ENCODE measurements at regions not wholly inside any gene's neighbourhood (a gene's known extent, or its start where the extent isn't known, plus 50 kb on each side); places are given as distances from the start of the nearest gene placed in this dataset.
"Not testable (repeated sequence)": the region's sequence is repeated elsewhere in the genome, so short reads cannot be mapped to it uniquely, and the experiment has no call there.

DNA sequence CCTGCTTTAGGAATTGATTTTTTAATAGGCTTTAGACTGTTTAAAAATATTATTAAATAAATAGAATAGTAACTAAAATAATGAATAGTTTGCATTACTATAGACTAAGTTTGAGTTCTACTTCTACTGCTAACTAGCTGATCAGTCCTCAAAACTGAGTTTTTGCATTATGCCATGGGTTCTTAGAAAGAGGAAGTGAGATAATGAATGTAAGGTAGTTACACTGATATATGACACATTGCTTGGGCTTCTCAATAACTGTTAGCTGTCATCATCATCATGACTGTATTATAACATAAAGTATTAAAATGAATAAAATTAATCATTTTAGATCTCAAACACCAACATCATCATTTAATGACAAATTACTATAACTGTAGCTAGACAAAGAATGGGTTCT, 949.7 kb downstream of the TRHDE start:
- DNase-seq = no peak

DNA sequence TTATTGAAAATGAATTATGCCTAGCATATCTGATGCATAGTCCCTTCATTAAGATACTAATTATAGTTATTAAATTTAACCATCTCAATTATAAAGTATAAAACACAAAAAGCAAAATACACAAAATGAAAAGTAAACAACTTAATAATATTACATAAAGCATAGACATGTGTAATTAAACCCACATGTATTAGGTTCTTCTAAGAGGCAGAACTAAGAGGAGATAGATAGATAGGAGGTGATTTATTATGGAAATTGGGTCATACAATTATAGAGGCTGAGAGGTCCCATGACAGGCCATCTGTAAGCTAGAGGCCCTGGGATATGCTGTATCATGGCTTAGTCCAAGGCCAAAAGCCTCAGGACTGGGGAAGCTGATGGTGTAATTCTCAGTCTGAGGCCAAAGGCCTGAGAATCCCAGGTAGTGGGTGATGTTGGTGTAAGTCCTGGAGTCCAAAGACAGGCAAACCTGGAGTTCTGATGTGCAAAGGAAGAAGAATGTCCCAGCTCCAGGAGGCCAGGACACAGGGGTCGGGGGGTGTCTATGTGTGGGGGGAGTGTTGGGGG, 953.3 kb downstream of the TRHDE start:
- no peak for DNase-seq

DNA sequence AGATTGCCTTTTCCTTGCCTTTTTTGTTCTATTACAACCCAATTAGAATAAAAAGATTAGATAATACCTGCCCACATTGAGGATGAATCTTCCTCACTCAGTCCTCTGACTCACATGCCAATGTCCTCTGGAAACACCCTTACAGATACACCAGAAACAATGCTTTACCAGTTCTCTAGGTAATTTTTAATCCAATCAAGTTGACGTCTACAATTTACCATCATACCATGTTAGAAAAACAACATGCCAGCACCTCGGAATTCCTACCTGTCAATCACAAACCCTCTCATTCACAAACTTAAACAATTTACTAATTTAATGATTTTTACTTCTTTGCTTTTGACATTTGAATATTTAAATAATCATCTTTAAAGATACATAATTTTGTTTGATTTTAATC, 953.8 kb downstream of the TRHDE start:
- no peak for DNase-seq

DNA sequence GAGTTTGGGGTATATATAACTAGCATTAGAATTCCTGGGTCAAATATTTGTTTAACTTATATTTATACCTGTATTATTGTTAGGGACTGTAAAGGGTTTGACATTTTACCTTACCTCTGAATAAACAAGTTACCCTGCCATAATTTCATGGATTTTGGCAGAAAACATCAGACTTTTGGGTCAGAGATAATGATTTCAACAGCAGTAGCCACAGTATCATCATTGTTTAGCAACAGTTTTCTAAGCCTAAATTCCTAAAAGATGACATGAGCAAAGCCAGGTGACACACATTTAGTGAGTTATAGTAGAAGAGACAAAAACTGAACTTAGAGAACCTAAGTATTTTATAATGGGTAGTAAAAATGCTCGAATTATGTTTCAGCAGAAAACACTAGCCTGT, 954.4 kb downstream of the TRHDE start:
- no peak for DNase-seq

- not testable (repeated sequence) for DNase-seq
Measured at GRCh38 chr12:73228828-73229227, 956.7 kb downstream of the TRHDE start.

DNA sequence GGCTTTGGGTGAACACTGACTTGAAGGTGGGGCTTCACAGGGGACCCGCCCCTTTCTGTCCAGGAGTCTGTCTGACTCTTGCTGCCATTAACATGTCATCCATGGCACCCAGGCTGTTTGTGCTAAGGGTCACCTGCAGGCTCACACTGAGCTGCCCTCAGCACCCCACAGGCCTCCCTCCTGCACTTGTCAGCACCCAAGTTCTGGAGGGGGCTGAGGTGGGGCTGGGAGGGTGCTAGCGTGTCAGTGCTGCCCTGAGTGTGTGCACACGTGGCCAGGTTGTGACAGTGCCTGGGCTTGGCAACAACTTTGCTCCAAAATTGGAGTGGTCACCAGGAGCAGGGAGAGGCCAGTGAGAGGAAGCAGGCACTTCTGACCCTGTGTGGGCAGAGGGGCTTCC, 963.2 kb downstream of the TRHDE start:
- DNase-seq = no peak

GRCh38 chr12:73240110-73240509, 967.9 kb downstream of the TRHDE start:
- DNase-seq = no peak

DNA sequence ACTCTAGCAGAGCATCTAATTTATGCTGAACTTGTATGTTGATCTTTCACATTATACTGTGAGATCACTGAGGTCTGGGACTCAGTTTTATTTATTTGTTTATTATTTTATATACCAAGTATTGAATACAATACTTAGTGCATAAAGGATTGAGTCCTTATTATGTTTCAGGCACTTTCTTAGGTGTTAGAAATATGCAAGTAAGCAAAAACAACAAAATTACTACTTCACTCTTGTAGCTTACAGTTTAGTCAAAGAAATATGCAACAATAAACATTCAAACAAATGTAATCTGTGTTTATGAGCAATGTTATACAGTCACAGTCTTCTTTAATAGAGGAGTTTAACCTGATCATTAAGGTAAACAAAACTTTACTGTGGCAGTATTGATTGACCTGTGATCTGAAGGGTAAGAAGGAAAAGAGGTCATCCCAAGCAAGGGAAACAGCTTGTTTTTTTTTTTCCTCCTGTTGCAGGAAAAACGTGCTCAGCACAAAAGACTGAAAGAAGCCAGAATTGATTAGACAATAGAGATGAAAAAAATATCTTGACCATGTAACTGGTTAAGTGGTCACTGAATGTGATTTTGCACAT, 990.7 kb downstream of the TRHDE start:
- DNase-seq = no peak

DNA sequence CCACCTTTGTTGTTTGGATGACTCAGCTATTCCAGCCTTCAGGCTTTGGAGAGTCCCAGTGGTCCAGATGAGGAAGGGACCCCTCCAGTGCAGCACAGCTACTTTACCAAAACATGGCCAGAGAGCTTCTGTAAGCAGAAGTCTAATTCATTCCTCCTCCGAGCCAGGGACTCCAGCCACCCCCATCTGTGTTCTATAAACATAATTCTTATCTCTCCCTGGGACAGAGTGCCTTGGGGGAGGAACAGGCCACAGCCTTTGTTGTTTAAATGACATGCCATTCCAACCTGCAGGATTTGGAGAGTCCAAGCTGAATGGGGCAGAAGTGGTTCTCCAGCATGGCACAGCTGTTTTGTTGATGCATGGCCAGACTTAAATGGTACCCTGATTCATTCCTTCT, 994.0 kb downstream of the TRHDE start:
- DNase-seq = no peak

GRCh38 chr12:73274976-73275375, 1002.8 kb downstream of the TRHDE start:
- no peak for DNase-seq

DNA sequence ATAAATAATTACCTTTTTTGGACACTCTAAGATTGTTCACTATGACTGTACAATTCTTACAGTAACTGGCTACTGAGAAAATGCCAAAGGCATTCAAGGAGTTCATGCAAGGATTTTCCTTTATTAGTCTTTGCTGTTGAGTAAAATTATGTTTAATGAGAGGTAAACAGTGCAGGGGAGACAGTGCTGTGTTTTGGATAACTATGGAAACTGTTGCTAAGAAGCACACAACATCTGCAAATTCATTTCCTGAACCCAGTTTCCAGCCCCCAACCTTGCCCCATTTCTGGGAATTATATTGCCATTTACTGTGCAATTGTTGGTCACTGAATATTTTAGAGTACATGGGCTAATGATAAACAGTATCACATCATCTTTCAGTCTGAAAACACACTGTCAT, 1005.8 kb downstream of the TRHDE start:
- no peak for DNase-seq

DNA sequence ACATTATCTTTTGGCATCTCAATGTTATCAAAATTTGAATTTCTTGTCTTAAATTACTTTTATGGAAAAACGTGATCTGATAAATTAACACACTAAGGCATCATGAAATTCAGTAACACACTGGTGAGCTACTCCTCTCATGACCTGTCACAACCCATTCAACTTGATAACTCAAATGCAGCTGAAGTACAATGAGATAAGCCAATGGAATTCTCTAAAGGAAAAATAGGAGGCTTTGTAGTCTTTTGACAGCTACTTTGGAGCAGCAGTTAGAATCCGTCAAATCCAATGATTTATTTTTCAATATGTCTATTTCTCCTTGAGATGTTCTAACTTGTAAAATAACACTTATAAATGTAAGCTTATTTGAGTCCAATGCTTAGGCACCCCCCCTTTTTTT, 1029.4 kb downstream of the TRHDE start:
- no peak for DNase-seq

DNA sequence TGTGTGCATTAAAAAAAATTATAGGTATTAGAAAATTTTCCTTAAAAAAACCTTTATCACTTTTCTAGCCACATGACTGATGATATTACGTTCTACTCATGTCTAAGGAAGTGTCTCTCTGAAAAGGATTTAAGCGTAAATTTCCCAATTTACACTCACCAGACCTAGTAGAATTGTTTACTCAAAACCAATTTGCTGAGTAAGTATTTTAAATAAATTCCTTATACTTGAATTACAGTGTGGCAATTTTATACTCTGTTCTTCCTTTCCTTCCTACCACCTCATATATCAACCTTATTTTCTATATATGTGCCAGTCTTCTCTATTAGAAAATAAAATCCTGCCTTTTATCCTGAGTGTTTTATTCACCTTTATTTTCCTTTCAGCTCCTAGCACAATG, 1035.1 kb downstream of the TRHDE start:
- DNase-seq = no peak

GRCh38 chr12:73308079-73308478, 1035.9 kb downstream of the TRHDE start:
- no peak for DNase-seq

GRCh38 chr12:73308747-73309146, 1036.6 kb downstream of the TRHDE start:
- DNase-seq = no peak

DNA sequence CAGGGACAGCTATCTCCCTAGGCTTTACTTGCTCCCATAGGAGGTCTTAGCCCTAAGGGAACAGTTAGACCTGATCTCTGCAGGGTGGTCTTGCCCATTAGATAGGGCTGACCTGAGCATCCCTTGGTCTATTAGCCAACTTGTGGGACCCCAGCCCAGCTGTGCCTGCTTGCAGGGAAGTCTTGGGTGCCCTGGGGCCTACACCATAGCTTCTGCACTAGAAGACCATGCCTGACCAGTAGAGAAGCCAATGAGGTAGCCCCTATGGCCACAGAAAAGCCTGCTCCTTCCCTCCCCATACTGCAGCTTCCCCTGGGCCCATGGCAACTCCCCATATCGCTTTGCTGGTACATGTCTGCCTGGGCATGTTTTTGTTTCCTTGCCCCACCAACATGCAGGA, 1049.1 kb downstream of the TRHDE start:
- DNase-seq = no peak

GRCh38 chr12:73321776-73322175, 1049.6 kb downstream of the TRHDE start:
- DNase-seq = no peak

GRCh38 chr12:73330584-73331351, 1058.6 kb downstream of the TRHDE start:
- DNase-seq = no peak

DNA sequence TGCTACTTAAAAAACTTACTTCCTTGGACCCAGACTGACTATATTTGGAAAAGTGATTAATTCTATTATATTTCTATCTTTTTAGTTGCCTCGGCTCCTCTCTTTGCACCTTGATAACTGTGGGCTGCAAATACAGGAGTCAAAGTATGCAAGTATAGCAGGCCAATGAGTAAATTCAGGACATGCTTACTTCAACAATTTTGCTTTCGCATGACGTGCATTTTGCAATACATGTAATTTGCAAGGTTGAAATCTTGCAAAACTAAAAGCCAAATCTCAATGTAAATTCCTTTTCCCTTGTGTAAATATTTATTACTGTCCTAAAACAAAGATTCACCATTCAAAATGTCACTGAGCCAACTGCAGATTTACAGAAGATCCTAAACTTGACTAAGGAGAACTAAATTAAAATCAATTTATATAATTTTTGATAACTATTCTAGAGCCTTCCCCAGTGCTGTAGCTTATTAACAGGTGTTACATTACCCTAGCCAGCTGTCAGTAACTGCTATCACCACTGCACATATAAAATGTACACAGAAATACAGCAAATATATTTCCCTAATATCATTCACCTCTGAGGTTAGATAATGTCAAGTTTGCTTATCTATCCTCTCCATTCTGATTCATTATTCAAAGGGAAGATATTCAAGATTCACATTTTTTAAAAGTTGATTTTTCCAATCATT, 1069.5 kb downstream of the TRHDE start:
- DNase-seq = no peak

DNA sequence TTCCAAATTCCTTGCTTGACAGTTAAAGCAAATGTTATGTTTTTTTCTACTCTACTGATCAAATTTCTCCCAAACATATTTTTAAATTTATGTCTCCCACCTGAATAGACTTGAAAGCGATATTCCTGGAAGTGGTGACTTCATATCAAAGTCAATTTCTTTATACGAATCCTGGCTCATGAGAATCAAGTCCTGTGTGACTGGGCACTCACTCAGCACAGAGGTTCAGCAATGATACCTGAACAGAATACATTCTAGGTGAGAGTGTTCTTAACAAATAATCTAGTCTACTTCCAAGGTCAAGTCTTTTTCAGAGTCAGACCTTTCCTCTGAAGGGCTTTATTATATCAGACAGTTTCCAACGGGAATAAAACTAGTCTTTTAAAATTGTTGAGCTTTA, 1070.6 kb downstream of the TRHDE start:
- DNase-seq = no peak

DNA sequence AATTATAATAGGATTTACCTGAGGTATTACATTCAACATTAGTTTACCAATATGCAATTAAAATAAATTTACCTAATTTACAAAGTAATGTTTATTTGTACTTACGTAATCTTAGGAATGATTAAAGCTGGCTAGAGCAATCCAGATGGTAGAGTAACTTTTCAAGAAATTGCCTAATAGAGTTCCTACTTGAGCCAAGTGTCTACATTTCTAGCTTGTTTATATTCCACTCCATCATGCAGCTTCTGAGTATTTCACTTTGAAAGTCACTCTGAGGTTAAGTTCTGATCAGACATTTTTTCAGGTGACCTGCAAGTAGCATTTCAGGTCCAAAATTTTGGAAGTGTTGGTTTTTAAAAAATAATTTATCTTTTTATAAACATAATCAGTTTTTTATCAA, 1080.7 kb downstream of the TRHDE start:
- no peak for DNase-seq

DNA sequence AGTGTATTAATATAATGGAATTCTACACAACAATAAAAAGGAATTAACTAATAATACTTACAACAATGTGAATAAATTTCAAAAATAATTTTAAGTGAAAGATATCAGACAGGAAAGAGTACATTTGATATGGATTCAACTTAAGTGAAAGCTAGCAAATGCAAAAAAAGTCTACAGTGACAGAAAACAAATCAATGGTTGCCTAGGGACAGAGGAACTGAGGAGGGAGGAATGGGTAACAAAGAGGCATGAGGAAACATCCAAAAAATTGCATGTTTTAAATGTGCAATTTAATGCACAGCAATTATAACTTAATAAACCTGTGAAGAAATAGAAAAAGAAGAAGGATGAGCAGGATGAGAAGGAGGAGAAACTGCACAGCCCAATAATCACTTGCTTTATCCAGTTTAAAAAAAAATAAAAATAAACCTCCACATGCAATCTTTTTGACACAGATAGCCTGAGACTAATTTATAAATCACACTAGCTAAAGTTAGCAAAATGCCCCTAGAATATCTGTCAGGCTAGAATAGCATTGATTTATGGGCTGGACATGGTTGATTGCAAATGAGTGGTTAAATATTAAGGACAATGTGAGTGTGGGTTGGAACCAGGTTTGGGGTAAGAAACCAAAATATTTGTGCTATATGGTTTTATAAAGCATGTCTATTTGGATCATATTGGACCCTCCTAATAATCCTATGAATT, 1089.1 kb downstream of the TRHDE start:
- no peak for DNase-seq

DNA sequence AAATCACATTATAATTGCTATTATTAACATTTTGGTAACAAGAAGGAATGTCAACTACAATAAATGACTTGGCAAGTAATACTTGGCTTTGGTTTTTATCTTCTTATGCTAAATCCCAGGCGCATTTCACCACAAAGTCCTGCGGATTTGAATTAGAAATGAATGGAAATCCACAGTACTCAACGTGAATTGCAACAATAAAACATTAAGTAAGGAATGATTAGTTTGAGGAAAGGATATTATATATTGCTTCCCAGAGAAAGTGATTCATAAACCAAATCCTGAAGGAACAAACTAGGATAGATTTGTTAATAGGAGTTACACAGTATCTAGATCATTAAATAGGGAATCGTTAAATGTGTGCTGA, 1089.7 kb downstream of the TRHDE start:
- no peak for DNase-seq
